Duodenal mucosa (tissue), 2 donors: ENCODE measurements at regions not wholly inside any gene's neighbourhood (a gene's known extent, or its start where the extent isn't known, plus 50 kb on each side); places are given as distances from the start of the nearest gene placed in this dataset.
"Not testable (repeated sequence)": the region's sequence is repeated elsewhere in the genome, so short reads cannot be mapped to it uniquely, and the experiment has no call there.

Experiments
- H3K27ac ChIP-seq: one replicate; pipeline ENCODE4 v1.7.0; 2013; ENCODE audit warnings: low read depth, low read length
- H3K27me3 ChIP-seq, 2 donors: one replicate each; pipeline ENCODE4 v1.7.0; 2013; ENCODE audit warnings: low read length in 2 of 2, control low read depth in 1 of 2; ENCODE audit not compliant: insufficient read depth in 2 of 2, control insufficient read depth in 1 of 2
- H3K36me3 ChIP-seq, 2 donors: one replicate each; pipeline ENCODE4 v1.7.0; 2013; ENCODE audit warnings: low read length in 2 of 2, control low read depth in 1 of 2; ENCODE audit not compliant: insufficient read depth in 2 of 2, control insufficient read depth in 1 of 2
- H3K4me1 ChIP-seq, 2 donors: one replicate each; pipeline ENCODE4 v1.7.0; 2013; ENCODE audit warnings: low read length in 2 of 2, control low read depth in 1 of 2; ENCODE audit not compliant: insufficient read depth in 2 of 2, control insufficient read depth in 1 of 2
- H3K4me3 ChIP-seq, 2 donors: one replicate each; pipeline ENCODE4 v1.7.0; 2013; ENCODE audit warnings: low read length in 2 of 2, low read depth in 1 of 2
- H3K9ac ChIP-seq, 2 donors: one replicate each; pipeline ENCODE4 v1.7.0; 2013; ENCODE audit warnings: low read length in 2 of 2, low read depth in 1 of 2
- H3K9me3 ChIP-seq, 2 donors: one replicate each; pipeline ENCODE4 v1.7.0; 2013; ENCODE audit warnings: low read length in 2 of 2, control low read depth in 1 of 2; ENCODE audit not compliant: control insufficient read depth in 1 of 2

GRCh38 chr6:131478740-131479211 is 94.2 kb upstream of the ARG1 start:
- H3K9ac ChIP-seq, H3K27ac ChIP-seq, H3K27me3 ChIP-seq, H3K4me1 ChIP-seq, H3K9me3 ChIP-seq, H3K36me3 ChIP-seq, H3K4me3 ChIP-seq: not testable (repeated sequence)

- H3K4me3 ChIP-seq: no peak overlapping the region
- H3K4me1 ChIP-seq: no peaks in the 10 kb centered on the region
- no peaks in the 10 kb centered on the region for H3K9me3 ChIP-seq
- H3K27ac ChIP-seq: no peak overlapping the region
- no peaks in the 10 kb centered on the region for H3K36me3 ChIP-seq
- no peak overlapping the region for H3K9ac ChIP-seq
- no peaks in the 10 kb centered on the region for H3K27me3 ChIP-seq
Observed at GRCh38 chr6:131486608-131487007, 86.4 kb upstream of the ARG1 start.

DNA sequence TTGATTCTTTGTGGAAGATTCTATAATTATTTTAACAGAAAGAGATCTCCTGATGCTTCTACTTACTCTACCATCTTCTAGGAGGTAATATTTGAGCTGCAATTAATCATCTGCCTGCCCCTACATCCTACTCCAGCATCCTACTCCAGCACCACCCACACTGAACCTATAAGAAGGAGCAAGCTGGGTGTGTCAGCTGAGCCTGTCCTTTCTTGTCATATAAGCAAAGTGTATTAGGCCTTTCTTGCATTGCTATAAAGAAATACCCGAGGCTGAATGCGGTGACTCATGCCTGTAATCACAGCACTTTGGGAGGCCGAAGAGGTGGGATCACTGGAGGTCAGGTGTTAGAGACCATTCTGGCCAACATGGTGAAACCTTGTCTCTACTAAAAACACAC is 84.2 kb upstream of the ARG1 start:
- Histone ChIP-seq H3K27ac (no peak overlapping the region), H3K9me3 (no peaks in the 10 kb centered on the region), H3K36me3 (no peaks in the 10 kb centered on the region), H3K9ac (no peak overlapping the region), H3K4me1 (no peaks in the 10 kb centered on the region), H3K27me3 (no peaks in the 10 kb centered on the region), H3K4me3 (no peak overlapping the region)

- no peak overlapping the region for H3K4me3 ChIP-seq
- no peaks in the 10 kb centered on the region for H3K27me3 ChIP-seq
- no peak overlapping the region for H3K27ac ChIP-seq
- no peaks in the 10 kb centered on the region for H3K36me3 ChIP-seq
- H3K4me1 ChIP-seq: no peaks in the 10 kb centered on the region
- no peak overlapping the region for H3K9ac ChIP-seq
- H3K9me3 ChIP-seq: no peaks in the 10 kb centered on the region
Observed at GRCh38 chr6:131490441-131490840, 82.6 kb upstream of the ARG1 start.

DNA sequence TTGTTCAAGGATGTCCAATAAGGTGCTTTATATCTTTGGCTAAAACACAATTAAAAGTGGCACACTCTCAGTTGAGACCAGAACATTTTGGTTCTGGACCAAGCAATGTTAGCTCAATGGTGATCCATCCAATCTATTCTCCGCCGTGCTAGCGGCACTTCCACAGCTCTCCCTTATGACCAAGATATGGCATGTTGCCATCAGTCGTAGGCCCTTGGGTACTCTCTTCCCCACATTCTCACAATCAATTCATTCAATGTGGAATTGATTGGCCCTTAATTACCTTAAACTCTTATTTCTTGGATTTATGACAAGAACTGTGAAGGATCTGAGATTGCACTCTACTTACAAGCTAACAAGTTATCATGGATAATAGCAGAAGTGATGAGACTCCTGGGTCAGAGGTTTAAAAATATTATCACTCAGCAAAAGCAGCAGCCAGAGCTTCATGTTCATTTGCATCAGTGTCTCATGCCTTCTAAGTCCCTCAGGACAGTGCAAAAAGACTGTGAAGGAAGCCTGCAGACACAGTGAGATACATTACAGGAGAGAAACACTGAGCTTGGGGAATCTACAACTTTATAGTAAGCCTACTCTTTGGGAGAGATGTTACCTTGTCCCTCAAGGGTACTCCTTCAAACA is 80.0 kb upstream of the ARG1 start:
- H3K36me3 ChIP-seq: no peaks in the 10 kb centered on the region
- no peaks in the 10 kb centered on the region for H3K9me3 ChIP-seq
- no peaks in the 10 kb centered on the region for H3K27me3 ChIP-seq
- no peak overlapping the region for H3K9ac ChIP-seq
- H3K4me1 ChIP-seq: no peaks in the 10 kb centered on the region
- no peak overlapping the region for H3K4me3 ChIP-seq
- H3K27ac ChIP-seq: no peak overlapping the region

DNA sequence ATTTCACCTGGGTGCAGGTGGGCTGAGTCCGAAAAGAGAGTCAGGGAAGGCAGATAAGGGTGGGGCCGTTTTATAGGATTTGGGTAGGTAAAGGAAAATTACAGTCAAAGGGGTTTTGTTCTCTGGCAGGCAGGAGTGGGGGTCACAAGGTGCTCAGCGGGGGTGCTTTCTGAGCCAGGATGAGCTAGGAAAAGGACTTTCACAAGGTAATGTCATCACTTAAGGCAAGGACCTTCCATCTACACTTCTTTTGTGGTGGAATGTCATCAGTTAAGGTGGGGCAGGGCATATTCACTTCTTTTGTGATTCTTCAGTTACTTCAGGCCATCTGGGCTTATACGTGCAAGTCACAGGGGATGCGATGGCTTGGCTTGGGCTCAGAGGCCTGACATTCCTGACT is 68.6 kb upstream of the ARG1 start:
- not testable (repeated sequence) for H3K9me3 ChIP-seq, H3K4me3 ChIP-seq, H3K36me3 ChIP-seq, H3K27ac ChIP-seq, H3K4me1 ChIP-seq, H3K9ac ChIP-seq, H3K27me3 ChIP-seq

- H3K4me1 ChIP-seq: no peaks in the 10 kb centered on the region
- H3K27ac ChIP-seq: no peak overlapping the region
- H3K36me3 ChIP-seq: no peaks in the 10 kb centered on the region
- no peak overlapping the region for H3K4me3 ChIP-seq
- no peaks in the 10 kb centered on the region for H3K27me3 ChIP-seq
- no peaks in the 10 kb centered on the region for H3K9me3 ChIP-seq
- H3K9ac ChIP-seq: no peak overlapping the region
Observed at GRCh38 chr6:131510094-131510493, 62.9 kb upstream of the ARG1 start.

GRCh38 chr6:131510591-131510990 is 62.4 kb upstream of the ARG1 start:
- no peaks in the 10 kb centered on the region for H3K9me3 ChIP-seq
- H3K9ac ChIP-seq: no peak overlapping the region
- H3K4me3 ChIP-seq: no peak overlapping the region
- no peaks in the 10 kb centered on the region for H3K4me1 ChIP-seq
- no peak overlapping the region for H3K27ac ChIP-seq
- H3K36me3 ChIP-seq: no peaks in the 10 kb centered on the region
- H3K27me3 ChIP-seq: no peaks in the 10 kb centered on the region

DNA sequence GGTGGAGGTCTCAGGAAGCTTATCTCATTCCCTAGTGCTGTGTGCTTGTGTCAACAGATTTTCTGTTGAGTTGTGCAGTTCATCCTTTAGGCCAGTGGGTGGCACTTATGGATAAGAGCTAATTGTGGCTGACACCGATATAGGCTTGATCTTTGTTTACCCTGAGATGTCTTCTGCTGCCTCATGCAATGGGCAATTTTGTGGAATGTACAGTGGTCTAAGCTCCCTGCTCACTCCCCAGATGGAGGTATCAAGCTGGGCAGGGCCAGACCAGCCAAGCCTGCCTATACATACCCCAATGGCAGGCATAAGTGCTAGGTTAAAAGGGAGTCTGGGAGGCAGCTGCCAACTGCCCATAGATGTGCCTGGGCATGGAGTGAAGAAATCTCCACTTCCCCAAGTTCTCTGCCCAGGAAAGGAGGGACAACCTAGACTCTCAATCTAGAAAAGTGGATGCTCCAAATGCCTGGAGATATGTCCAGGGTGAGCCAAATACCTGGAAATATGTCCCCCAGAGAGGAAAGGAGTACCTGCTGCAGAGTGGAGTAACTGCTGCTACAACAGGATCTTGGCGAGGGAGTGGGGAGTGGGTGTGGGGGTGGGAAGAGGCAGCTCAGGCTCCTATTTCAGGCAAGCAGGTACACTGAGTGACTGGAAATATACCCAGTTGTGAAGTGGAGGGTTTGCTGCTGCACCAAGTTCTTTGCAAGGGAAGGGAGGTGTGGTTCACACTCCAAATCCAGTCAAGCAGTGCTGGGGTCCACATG is 53.2 kb upstream of the ARG1 start:
- no peaks in the 10 kb centered on the region for H3K4me1 ChIP-seq
- no peaks in the 10 kb centered on the region for H3K27me3 ChIP-seq
- no peak overlapping the region for H3K27ac ChIP-seq
- H3K9me3 ChIP-seq: no peaks in the 10 kb centered on the region
- H3K36me3 ChIP-seq: no peaks in the 10 kb centered on the region
- no peak overlapping the region for H3K9ac ChIP-seq
- H3K4me3 ChIP-seq: no peak overlapping the region
